Lower leg skin (tissue), 3 donors: ENCODE measurements at regions not wholly inside any gene's neighbourhood (a gene's known extent, or its start where the extent isn't known, plus 50 kb on each side); places are given as distances from the start of the nearest gene placed in this dataset.

Source experiments
- CTCF ChIP-seq, 3 donors: fragments of 450-650 bp; IDR thresholded peaks; one replicate each; pipeline ENCODE4 v1.5.1; 2016; ENCODE audit warnings: antibody characterized with exemption in 3 of 3, mild to moderate bottlenecking in 3 of 3, moderate library complexity in 2 of 3
- POLR2A ChIP-seq, 2 donors: fragments of 450-650 bp; IDR thresholded peaks; one replicate each; pipeline ENCODE4 v1.6.1; 2016 to 2017; ENCODE audit warnings: antibody characterized with exemption in 2 of 2, mild to moderate bottlenecking in 1 of 2, moderate library complexity in 1 of 2

GRCh38 chr16:35249051-35249450 is 1789.6 kb downstream of the TP53TG3F start:
- TF ChIP-seq CTCF (IDR thresholded peaks at IDR 0.05) (no peak), POLR2A (IDR thresholded peaks at IDR 0.05) (no peak)
